ENCODE measurements at regions not wholly inside any gene's neighbourhood (a gene's known extent, or its start where the extent isn't known, plus 50 kb on each side); places are given as distances from the start of the nearest gene placed in this dataset.

DNA sequence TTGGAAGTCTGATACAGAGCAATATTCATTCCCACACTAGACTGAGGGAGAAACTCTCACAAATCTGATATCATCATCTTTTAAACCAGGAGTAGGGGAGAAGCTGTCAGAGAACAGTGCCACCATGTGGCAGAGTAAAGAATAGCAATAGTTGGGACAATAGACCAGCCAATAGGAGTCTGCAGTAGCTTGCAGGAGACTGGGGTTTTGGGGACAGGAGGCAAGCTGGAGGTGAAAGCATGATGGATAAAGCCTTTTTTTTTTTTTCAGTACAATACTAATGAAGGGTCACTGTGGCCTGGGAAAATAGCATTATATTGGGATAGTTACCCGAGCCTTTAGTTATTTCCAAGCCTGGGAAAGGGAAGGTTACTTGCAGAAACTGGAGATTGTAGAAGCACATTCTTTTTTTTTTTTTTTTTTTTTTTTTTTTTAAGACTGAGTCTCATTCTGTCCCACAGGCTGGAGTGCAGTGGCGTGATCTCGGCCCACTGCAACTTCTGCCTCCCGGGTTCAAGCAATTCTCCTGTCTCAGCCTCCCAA is 120.7 kb downstream of the S1PR1 start:
- peak; percentile 86 for TF ChIP-seq CTCF (IDR thresholded peaks at IDR 0.05; ENCODE audit: low read length)
- TF ChIP-seq EZH2 (IDR thresholded peaks at IDR 0.05; ENCODE audit: borderline replicate concordance, low read length) = no peak
